DMS53 (cell line): ENCODE measurements at regions not wholly inside any gene's neighbourhood (a gene's known extent, or its start where the extent isn't known, plus 50 kb on each side); places are given as distances from the start of the nearest gene placed in this dataset.

ENCODE experiments used
- DNase-seq: peaks from one replicate; lab custom pipeline; 2025; lab: John Stamatoyannopoulos, UW

DNA sequence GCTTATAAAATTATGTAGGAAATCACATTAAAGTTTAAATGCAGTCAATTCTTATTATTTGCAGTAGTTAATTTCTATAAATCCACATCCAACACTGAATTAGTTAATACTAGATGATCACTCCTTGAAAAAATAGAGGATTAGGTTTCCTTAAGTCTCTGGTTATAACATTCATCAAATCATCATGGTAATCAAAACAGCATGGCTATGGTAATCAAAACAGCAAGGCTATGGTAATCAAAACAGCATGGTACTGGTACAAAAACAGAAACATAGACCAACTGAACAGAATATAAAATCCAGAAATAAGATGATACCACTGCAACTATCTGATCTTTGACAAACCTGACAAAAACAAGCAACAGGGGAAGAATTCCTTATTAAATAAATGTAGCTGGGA is 814.6 kb upstream of the CCDC179 start:
- DNase-seq, result no peak

- peak; percentile 7 for DNase-seq
Measured at GRCh38 chr11:23679041-23679440, 817.8 kb upstream of the LUZP2 start.

GRCh38 chr11:23679981-23680380 is 816.9 kb upstream of the LUZP2 start:
- no peak for DNase-seq

GRCh38 chr11:23680488-23681230 is 816.2 kb upstream of the LUZP2 start:
- DNase-seq, result no peak

GRCh38 chr11:23684701-23685100 is 812.2 kb upstream of the LUZP2 start:
- no peak for DNase-seq

DNA sequence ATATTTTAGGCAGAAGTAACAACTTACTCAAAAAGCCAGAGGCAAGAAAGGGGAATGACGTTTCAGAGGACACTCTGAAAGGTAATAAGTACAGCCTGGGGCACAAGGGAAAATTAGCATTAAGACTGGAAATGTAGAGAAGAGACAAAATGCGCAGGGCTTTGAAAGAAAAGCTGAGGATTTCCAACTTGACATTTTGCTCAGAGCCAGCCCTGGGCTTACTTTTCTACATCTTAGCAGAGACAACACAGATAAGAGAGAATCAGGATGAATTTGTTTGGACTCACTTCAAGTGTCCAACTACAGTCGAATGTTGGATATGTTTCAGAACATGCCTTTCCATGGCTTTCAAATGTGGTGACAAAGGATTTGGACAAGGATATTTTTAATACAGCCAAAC is 808.9 kb upstream of the LUZP2 start:
- DNase-seq, result no peak

GRCh38 chr11:23688411-23688810 is 808.4 kb upstream of the LUZP2 start:
- DNase-seq, result no peak

DNA sequence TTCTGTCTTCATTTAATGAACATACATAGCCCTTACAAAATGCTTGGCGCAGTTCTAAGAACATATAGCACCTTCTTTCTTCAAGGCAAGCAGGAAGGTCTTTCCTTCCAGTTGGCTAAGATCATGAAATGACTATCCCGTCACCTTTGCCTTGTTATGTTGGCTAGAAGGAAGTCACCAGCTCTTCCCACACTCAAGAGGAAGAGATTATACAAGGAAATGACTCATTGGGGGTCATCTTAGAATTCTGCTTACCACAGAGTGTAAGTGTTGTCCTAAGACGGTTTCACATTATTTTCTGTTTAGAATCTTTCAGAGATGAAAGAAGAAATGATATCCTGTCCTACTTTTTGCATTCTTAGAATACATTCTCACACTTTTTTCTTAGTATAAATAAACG is 808.0 kb upstream of the LUZP2 start:
- peak; percentile 16 for DNase-seq

GRCh38 chr11:23696688-23697415 is 800.0 kb upstream of the LUZP2 start:
- no peak for DNase-seq

GRCh38 chr11:23704183-23704582 is 792.7 kb upstream of the LUZP2 start:
- no peak for DNase-seq

- DNase-seq, result peak; percentile 35
Measured at GRCh38 chr11:23711981-23712380, 784.9 kb upstream of the LUZP2 start.

GRCh38 chr11:23719016-23719415 is 777.8 kb upstream of the LUZP2 start:
- no peak for DNase-seq

DNA sequence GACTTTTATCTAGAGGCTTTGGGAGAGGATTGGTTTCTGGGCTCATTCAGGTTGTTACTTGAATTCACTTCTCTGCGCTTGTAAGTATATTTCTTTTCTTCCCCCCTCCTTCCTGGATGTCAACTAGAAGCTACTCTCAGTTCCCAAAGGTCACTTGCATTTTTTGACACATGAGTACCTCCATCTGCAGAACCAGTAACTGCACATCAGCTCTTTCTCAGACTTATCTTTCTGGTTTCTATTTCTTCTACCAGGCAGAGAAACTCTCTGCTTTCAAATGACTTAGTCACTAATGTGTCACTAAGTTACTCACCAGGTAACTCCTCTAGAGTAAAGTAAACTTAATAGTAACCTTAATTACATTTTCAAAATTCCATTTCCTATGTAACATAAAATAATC is 773.0 kb upstream of the LUZP2 start:
- DNase-seq, result no peak

GRCh38 chr11:23725752-23726151 is 771.1 kb upstream of the LUZP2 start:
- DNase-seq, result no peak

DNA sequence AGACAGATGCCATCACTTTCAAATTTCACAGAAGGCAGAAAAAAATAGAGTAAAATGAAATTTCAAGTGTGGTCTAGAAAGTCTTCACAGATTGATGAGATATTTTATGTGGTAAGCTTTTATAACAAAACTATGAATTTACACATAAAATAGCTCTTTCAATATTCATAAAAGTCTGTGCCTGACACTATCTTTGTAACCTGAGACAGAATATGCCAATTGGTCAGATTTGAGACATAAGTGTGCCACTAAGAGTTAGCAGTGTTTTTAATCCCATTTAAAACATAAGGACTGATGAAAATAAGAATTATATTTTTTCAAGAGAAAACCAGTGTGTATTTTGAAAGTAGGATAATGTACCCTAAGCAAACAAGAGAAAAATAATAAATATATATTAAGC is 769.5 kb upstream of the LUZP2 start:
- no peak for DNase-seq

DNA sequence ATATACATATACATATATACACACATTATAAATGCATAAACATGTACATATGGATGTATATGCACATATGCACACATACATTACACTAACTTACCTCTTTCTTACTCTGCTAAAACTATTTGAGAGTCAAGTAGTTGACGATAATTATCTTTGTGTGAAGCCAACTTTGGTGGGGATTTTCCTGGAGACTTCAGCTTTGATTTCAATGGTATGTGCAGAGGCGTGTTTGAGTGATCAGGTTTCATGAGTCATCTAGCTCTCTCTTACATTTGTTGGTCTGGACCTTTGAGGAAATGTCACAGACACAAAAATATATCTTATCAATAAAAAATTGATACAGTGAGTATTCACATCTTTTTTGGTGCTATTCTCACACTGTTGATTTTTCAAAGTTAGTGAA is 769.1 kb upstream of the LUZP2 start:
- DNase-seq, result peak; percentile 62

DNA sequence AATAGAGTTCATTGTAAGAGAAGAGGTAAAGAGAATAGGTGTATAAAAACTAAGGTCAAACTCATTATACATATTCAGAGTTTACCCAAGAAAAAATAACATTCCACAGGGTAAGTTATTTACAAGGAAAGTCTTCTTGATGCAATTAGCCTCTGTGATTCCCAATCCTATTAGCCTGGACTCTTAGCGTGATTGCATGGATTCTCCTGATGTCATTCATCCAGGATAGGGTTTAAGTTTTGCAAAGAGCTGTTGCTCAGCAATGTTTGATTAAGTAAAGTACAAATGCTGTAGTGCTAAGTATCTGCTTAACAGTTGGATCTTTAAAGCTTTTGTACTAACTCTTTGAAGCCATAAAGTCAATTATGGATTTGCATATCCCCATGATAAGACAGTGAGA is 767.8 kb upstream of the LUZP2 start:
- DNase-seq, result no peak

GRCh38 chr11:23730307-23730998 is 766.4 kb upstream of the LUZP2 start:
- peak; percentile 90 for DNase-seq

GRCh38 chr11:23732026-23732425 is 764.8 kb upstream of the LUZP2 start:
- DNase-seq, result no peak

GRCh38 chr11:23746896-23747295 is 750.0 kb upstream of the LUZP2 start:
- DNase-seq, result peak; percentile 27

DNA sequence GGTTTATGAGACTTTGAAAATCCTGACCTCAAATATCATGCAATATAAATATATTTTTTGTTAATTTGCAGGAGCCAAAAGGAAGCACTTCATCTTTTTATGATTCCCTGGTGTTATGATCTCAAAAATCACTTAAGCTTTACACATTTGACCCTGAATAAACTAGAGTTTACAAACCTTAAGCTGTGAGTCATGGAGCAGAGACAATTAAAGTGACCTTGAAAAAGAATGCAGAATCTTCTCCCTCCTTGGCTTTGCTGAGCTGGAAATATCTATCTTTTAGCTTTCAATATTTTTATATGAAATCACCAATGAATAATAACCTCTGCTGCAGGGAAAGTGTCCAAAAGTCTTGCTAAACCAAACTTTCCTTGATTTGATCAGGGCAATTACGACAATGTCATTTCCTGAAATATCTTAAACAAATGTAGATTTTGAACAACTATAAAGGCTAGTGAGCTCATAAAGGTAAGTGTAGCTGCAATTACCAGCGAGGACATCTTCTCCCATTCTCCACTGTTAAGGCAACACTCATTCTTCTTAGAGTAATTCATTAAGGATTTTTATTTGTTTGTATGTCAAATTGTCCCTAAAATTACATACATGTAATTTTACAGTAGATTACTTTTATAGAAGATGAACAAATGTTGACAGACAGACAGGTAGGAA is 747.0 kb upstream of the LUZP2 start:
- no peak for DNase-seq

DNA sequence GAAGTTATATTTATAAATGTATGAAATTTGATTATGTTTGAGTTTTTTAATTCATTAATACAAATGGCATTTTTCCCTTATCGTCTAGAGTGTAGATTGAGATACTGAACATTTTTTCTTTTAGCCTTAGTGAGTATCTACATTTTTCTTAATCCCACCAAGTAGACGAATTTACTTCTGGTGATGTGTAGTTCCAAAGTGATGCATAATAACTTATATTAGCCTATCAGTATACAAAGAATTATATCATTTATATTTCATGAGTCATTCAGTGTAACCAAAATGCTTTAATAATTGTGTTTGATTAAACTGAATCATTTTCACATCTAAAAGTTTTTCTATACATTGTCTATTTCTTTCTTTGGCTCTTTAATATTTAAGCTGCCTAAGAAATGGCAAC is 745.6 kb upstream of the LUZP2 start:
- no peak for DNase-seq

- no peak for DNase-seq
Measured at GRCh38 chr11:23755076-23755475, 741.8 kb upstream of the LUZP2 start.
